ENCODE measurements at regions not wholly inside any gene's neighbourhood (a gene's known extent, or its start where the extent isn't known, plus 50 kb on each side); places are given as distances from the start of the nearest gene placed in this dataset.
"Not testable (repeated sequence)": the region's sequence is repeated elsewhere in the genome, so short reads cannot be mapped to it uniquely, and the experiment has no call there.

- TF ChIP-seq CTCF (conservative IDR thresholded peaks at IDR 0.05; ENCODE audit: control insufficient read depth, insufficient read depth, low read depth, low read length) = no peak
- DNase-seq (ENCODE audit: low read depth) = no peak
- no peak overlapping the region for H3K4me3 ChIP-seq (ENCODE audit: control insufficient read depth, low read depth, low read length)
Observed at GRCh38 chr14:87251011-87251410, 742.0 kb downstream of the GALC start.

GRCh38 chr14:87241018-87241768 lies 751.8 kb downstream of the GALC start:
- no peak overlapping the region for H3K4me3 ChIP-seq (ENCODE audit: control insufficient read depth, low read depth, low read length)

GRCh38 chr14:87240319-87240718 lies 752.7 kb downstream of the GALC start:
- DNase-seq (ENCODE audit: low read depth); H3K4me3 ChIP-seq (ENCODE audit: control insufficient read depth, low read depth, low read length): not testable (repeated sequence)

More at GRCh38 chr14:87241018-87241768, 751.8 kb downstream of the GALC start:
- TF ChIP-seq CTCF (conservative IDR thresholded peaks at IDR 0.05; ENCODE audit: control insufficient read depth, insufficient read depth, low read depth, low read length) = no peak
- DNase-seq (ENCODE audit: low read depth) = no peak

- no peak overlapping the region for H3K4me3 ChIP-seq (ENCODE audit: control insufficient read depth, low read depth, low read length)
- no peak for TF ChIP-seq CTCF (conservative IDR thresholded peaks at IDR 0.05; ENCODE audit: control insufficient read depth, insufficient read depth, low read depth, low read length)
- no peak for DNase-seq (ENCODE audit: low read depth)
Observed at GRCh38 chr14:87233806-87234384, 759.1 kb downstream of the GALC start.

GRCh38 chr14:87233266-87233665 lies 759.7 kb downstream of the GALC start:
- no peak overlapping the region for H3K4me3 ChIP-seq (ENCODE audit: control insufficient read depth, low read depth, low read length)
- no peak for DNase-seq (ENCODE audit: low read depth)
- TF ChIP-seq CTCF (conservative IDR thresholded peaks at IDR 0.05; ENCODE audit: control insufficient read depth, insufficient read depth, low read depth, low read length) = no peak

GRCh38 chr14:87231336-87232026 lies 761.5 kb downstream of the GALC start:
- DNase-seq (ENCODE audit: low read depth) = no peak
- H3K4me3 ChIP-seq (ENCODE audit: control insufficient read depth, low read depth, low read length) = no peak overlapping the region
- no peak for TF ChIP-seq CTCF (conservative IDR thresholded peaks at IDR 0.05; ENCODE audit: control insufficient read depth, insufficient read depth, low read depth, low read length)

- no peak for TF ChIP-seq CTCF (conservative IDR thresholded peaks at IDR 0.05; ENCODE audit: control insufficient read depth, insufficient read depth, low read depth, low read length)
- DNase-seq (ENCODE audit: low read depth) = no peak
- no peak overlapping the region for H3K4me3 ChIP-seq (ENCODE audit: control insufficient read depth, low read depth, low read length)
Observed at GRCh38 chr14:87230726-87231125, 762.3 kb downstream of the GALC start.
